ENCODE measurements at regions not wholly inside any gene's neighbourhood (a gene's known extent, or its start where the extent isn't known, plus 50 kb on each side); places are given as distances from the start of the nearest gene placed in this dataset.

DNA sequence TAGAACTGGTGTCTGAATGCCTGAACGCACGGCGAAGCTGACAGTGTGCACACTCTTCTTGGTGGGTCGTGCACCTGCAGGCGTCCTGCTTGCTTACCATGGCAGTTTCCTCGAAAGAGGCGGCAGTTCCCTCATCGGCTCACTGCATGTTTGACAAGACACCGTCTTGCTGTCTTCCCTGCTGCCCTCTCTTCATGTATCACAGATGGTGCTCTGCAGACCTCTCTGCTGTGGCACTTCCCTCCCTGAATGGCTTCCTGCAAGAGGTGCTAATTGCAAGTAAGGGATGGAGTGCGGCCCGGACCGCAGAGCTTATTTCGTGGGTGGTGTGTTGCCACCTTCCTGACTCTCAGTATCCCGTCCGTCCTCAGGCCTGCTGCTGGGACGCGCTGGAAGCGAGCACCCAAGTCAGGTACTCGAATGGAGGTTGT lies 156.7 kb upstream of the RTL1 start (continued):
- TF ChIP-seq, protein P1, sequence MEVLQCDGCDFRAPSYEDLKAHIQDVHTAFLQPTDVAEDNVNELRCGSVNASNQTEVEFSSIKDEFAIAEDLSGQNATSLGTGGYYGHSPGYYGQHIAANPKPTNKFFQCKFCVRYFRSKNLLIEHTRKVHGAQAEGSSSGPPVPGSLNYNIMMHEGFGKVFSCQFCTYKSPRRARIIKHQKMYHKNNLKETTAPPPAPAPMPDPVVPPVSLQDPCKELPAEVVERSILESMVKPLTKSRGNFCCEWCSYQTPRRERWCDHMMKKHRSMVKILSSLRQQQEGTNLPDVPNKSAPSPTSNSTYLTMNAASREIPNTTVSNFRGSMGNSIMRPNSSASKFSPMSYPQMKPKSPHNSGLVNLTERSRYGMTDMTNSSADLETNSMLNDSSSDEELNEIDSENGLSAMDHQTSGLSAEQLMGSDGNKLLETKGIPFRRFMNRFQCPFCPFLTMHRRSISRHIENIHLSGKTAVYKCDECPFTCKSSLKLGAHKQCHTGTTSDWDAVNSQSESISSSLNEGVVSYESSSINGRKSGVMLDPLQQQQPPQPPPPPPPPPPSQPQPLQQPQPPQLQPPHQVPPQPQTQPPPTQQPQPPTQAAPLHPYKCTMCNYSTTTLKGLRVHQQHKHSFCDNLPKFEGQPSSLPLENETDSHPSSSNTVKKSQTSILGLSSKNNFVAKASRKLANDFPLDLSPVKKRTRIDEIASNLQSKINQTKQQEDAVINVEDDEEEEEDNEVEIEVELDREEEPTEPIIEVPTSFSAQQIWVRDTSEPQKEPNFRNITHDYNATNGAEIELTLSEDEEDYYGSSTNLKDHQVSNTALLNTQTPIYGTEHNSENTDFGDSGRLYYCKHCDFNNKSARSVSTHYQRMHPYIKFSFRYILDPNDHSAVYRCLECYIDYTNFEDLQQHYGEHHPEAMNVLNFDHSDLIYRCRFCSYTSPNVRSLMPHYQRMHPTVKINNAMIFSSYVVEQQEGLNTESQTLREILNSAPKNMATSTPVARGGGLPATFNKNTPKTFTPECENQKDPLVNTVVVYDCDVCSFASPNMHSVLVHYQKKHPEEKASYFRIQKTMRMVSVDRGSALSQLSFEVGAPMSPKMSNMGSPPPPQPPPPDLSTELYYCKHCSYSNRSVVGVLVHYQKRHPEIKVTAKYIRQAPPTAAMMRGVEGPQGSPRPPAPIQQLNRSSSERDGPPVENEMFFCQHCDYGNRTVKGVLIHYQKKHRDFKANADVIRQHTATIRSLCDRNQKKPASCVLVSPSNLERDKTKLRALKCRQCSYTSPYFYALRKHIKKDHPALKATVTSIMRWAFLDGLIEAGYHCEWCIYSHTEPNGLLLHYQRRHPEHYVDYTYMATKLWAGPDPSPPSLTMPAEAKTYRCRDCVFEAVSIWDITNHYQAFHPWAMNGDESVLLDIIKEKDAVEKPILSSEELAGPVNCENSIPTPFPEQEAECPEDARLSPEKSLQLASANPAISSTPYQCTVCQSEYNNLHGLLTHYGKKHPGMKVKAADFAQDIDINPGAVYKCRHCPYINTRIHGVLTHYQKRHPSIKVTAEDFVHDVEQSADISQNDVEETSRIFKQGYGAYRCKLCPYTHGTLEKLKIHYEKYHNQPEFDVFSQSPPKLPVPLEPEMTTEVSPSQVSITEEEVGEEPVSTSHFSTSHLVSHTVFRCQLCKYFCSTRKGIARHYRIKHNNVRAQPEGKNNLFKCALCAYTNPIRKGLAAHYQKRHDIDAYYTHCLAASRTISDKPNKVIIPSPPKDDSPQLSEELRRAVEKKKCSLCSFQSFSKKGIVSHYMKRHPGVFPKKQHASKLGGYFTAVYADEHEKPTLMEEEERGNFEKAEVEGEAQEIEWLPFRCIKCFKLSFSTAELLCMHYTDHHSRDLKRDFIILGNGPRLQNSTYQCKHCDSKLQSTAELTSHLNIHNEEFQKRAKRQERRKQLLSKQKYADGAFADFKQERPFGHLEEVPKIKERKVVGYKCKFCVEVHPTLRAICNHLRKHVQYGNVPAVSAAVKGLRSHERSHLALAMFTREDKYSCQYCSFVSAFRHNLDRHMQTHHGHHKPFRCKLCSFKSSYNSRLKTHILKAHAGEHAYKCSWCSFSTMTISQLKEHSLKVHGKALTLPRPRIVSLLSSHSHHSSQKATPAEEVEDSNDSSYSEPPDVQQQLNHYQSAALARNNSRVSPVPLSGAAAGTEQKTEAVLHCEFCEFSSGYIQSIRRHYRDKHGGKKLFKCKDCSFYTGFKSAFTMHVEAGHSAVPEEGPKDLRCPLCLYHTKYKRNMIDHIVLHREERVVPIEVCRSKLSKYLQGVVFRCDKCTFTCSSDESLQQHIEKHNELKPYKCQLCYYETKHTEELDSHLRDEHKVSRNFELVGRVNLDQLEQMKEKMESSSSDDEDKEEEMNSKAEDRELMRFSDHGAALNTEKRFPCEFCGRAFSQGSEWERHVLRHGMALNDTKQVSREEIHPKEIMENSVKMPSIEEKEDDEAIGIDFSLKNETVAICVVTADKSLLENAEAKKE (CRISPR knock-in tag; IDR thresholded peaks at IDR 0.05), result no peak
- TF ChIP-seq ZNF114 (CRISPR knock-in tag; IDR thresholded peaks at IDR 0.05), result no peak

GRCh38 chr14:101061411-101062064 lies 158.0 kb upstream of the RTL1 start:
- Mint-ChIP-seq H3K9me3 (peaks cover 9% of the 10 kb centered on the region; the same call in 2 of the 3 replicates), H3K36me3 (ENCODE audit: low read depth) (no peaks in the 10 kb centered on the region), H3K4me1 (no peaks in the 10 kb centered on the region), H3K27ac (no peak overlapping the region), H3K27me3 (ENCODE audit: insufficient read depth, low read depth, poor library complexity) (peaks cover 9% of the 10 kb centered on the region), H3K4me3 (no peak overlapping the region)
- no peak for ATAC-seq
- Histone ChIP-seq H3K4me3 (no peak overlapping the region), H3K27me3 (ENCODE audit: insufficient read depth) (no peaks in the 10 kb centered on the region), H3K9me2 (ENCODE audit: insufficient read depth) (peaks cover 7% of the 10 kb centered on the region; the same call in 1 of the 2 replicates), H3K4me2 (no peak overlapping the region), H4K20me1 (replicated peaks; ENCODE audit: insufficient read depth) (no peaks in the 10 kb centered on the region), H2AFZ (no peak overlapping the region), H3K27ac (ENCODE audit: low read depth) (no peak overlapping the region), H3K4me1 (ENCODE audit: insufficient read depth) (no peaks in the 10 kb centered on the region), H3K79me2 (replicated peaks; ENCODE audit: insufficient read depth) (no peaks in the 10 kb centered on the region), H3K36me3 (ENCODE audit: insufficient read depth) (no peaks in the 10 kb centered on the region), H3F3A (replicated peaks; ENCODE audit: low read depth) (no peaks in the 10 kb centered on the region)
- no peak for DNase-seq (ENCODE audit: low spot score)
- TF ChIP-seq STAT1 (IDR thresholded peaks at IDR 0.05; ENCODE audit: unreplicated experiment), result no peak
- TF ChIP-seq, protein P1 (CRISPR knock-in tag; IDR thresholded peaks at IDR 0.05), result no peak
- TF ChIP-seq ZNF114 (CRISPR knock-in tag; IDR thresholded peaks at IDR 0.05), result no peak
- TF ChIP-seq NANOG (IDR thresholded peaks at IDR 0.05; ENCODE audit: borderline replicate concordance), result no peak
- TF ChIP-seq, protein P2, sequence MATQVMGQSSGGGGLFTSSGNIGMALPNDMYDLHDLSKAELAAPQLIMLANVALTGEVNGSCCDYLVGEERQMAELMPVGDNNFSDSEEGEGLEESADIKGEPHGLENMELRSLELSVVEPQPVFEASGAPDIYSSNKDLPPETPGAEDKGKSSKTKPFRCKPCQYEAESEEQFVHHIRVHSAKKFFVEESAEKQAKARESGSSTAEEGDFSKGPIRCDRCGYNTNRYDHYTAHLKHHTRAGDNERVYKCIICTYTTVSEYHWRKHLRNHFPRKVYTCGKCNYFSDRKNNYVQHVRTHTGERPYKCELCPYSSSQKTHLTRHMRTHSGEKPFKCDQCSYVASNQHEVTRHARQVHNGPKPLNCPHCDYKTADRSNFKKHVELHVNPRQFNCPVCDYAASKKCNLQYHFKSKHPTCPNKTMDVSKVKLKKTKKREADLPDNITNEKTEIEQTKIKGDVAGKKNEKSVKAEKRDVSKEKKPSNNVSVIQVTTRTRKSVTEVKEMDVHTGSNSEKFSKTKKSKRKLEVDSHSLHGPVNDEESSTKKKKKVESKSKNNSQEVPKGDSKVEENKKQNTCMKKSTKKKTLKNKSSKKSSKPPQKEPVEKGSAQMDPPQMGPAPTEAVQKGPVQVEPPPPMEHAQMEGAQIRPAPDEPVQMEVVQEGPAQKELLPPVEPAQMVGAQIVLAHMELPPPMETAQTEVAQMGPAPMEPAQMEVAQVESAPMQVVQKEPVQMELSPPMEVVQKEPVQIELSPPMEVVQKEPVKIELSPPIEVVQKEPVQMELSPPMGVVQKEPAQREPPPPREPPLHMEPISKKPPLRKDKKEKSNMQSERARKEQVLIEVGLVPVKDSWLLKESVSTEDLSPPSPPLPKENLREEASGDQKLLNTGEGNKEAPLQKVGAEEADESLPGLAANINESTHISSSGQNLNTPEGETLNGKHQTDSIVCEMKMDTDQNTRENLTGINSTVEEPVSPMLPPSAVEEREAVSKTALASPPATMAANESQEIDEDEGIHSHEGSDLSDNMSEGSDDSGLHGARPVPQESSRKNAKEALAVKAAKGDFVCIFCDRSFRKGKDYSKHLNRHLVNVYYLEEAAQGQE (IDR thresholded peaks at IDR 0.05; ENCODE audit: unreplicated experiment), result no peak
